Left renal pelvis (tissue), 4 donors: ENCODE measurements at regions not wholly inside any gene's neighbourhood (a gene's known extent, or its start where the extent isn't known, plus 50 kb on each side); places are given as distances from the start of the nearest gene placed in this dataset.

ENCODE experiments used
- DNase-seq, 4 donors: peaks; one replicate each; pipeline ENCODE4 v3.0.0-alpha.2; 2013; ENCODE audit warnings: low read depth in 4 of 4, low spot score in 3 of 4

DNA sequence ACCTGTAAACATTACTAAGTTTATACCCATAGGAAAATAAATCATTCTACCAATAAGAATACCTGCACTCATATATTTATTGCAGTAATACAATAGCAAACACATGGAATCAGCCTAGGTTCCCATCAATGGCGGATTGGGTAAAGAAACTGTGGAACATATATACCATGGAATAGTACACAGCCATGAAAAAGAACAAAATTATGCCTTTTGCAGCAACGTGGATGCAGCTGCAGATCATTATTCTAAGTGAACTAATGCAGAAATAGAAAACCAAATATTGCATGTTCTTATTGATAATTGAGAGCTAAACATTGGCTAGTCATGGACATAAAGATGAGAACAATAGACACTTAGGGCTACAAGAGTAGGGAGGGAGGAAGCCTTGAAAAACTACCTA is 667.4 kb upstream of the WWC1 start:
- no peak for DNase-seq

DNA sequence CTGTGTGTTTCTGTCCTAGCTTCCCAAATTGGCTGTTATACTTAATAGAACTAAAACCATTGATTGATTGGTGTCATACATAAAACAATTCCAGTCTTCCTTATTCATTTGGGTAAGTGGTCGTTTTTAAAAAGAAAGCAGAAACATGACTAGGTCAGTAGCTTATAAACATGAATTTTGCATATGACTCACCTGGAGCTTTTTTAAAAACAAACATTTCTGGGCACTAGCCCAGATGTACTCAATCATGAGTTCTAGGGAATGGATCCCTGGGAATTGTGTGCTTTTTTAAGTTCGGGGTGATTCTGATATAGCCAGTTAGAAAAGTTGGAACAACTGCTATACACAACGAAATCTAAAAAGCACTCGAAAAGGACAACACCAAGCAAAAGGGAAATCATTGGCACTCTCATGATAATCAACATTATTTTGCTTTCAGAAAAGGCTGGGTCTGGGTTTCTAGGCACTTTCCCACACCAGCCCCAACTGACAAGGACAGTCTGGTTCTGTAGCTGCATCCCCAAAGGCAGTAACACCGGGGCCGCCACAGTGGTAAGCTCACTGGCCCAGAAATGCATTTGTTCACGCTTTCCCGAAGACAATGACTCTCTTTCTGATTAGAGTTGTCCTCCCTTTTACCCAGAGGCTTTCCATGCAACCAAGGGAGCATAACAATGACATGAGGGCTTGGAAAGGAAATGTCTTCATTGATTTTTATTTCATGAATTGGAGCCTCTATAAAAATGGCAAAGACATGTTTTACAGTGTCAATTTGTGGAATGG is 664.9 kb upstream of the WWC1 start:
- no peak for DNase-seq

DNA sequence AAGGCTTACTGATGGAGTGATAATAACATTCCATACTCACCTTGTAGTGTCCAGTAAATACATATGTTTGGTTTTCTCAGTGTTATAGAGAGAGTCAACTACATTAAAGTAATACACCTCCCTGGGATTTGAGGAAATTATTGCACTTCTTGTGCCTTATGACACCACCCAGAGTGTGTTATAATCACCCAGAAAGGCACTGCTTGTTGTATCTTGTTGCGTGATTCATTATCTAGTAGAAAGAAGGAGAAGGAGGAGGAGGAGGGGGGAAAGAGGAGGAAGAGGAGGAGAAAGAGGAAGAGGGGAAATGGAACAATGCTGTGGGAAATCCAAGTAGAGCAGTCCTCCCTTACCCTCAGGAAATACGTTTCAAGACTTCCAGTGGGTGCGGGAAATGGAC is 661.8 kb upstream of the WWC1 start:
- DNase-seq, result no peak

DNA sequence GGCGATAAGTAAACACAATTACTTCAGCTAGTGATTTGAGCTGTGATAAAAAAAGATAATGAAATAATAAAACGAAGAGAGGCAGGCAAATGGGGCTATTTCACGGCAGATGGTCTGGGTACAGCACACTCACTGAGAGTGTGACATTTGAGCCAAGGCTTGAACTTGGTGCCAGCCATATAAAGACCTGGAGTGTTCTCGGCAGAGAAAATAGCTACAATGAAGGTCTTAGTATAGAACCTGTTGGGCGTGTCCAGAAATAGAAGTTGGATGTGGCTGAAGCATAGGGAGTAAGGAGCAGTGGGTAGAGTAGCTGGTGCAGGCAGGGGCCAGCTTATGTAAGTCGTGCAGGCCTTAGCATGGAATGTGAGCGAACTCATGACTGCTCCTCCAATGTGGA is 660.3 kb upstream of the WWC1 start:
- no peak for DNase-seq

DNA sequence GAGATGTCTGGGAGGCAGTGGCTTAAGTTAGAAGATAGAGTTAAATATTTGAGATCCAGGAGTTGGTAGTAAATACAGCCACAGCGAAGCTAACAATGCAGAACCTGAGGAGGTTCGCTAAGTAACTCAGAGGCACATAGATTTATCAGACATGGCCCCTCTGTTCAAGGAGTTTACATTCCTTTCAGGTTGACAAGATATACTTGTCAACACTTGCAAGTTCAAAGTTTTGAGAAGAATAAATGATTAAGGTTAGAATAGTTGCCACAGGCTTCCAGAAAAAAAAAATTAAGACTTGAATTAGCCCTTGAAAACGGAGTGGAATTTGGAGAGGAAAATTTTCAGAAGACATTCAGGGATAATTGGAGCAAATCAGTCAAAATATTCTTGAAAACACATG is 658.3 kb upstream of the WWC1 start:
- DNase-seq, result no peak

DNA sequence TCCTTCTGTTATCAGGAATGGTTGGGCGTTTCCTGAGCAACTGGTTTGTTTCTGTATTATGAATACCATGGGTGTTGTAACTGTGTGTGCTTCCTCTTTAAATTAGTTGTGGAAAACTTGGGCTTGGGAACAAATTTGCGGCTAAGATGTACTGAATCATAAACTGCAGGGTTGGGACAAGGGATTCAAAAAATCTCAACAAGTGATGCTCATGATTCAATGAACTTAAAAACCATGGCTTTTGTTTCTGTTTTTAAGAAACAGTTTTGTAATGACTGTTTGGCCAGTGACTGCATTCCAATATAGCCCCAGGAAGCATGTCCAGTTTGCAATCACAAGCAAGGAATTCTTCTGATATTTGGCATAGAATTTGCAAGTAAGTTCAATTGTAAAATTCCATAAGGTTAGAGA is 657.5 kb upstream of the WWC1 start:
- DNase-seq, result no peak

DNA sequence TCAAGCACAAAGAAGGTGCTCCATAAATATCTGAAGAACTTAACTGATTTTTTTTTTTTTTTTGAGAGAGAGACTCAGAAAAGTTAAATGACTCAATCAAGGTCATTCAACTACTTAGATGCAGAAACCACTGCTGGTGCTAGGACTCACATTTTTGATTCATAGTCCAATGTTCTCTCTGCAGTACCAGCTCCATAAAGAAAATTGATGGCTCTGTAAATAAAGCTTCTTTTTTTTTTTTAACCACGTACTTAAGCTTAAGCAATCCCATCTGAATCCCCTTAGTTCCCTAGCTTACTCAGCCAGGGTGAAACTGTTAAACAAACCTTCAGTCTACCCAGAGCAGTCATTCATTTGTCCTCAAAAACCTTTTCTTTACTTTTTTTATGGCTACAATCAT is 657.0 kb upstream of the WWC1 start:
- DNase-seq, result no peak

DNA sequence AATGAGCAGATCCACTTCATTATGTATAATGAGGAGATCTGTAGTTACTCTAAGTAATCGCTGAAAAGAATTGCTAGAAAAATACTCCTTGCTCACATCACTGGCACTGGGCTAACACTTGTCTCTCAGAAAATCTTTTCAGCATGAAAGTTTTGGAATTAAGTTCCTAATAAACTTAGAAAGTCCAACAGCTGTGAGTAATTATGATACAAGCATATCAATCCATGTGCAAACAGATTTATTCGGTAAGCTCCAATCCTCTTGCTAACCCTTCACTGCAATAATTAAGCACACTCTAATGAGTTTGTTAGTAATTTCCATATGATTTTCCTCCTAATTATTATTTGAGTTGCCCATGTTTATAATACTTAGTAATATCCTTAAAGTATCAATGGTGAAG is 652.6 kb upstream of the WWC1 start:
- no peak for DNase-seq

DNA sequence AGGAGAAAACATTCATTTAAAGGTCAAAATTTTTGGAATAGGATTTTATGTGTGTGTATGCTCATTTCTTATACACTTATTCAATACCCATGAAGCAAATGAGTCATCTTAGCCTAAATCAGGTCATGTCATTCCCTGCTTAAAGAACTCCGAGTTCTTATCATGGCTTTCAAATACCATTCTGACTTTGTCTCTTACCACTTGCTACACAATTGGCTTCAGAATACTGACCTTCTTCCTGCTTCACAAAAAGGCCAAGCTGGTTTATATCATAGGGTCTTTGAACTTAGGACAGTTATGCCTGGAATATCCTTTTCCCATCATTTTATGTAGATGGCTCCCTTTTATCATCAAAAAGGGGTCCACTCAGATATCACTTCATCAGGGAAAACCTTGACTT is 652.2 kb upstream of the WWC1 start:
- no peak for DNase-seq

DNA sequence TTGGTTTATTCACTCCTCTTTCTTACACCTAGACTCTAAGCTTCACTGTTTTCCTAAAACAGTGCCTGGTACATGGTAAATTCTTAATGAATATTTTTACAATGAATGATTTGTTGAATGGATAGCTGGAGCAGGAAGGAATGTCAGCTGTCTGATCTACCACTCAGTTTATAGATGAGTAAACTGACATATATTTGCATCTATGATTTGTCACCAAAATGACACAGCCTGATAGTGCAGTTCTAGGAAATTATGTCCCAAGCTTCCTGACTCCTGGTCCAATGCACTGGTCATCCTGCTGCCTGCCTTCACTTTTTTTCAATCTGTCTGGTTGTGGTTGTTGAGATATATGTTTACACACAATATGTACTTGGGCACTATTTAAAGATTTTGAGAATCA is 651.7 kb upstream of the WWC1 start:
- no peak for DNase-seq

DNA sequence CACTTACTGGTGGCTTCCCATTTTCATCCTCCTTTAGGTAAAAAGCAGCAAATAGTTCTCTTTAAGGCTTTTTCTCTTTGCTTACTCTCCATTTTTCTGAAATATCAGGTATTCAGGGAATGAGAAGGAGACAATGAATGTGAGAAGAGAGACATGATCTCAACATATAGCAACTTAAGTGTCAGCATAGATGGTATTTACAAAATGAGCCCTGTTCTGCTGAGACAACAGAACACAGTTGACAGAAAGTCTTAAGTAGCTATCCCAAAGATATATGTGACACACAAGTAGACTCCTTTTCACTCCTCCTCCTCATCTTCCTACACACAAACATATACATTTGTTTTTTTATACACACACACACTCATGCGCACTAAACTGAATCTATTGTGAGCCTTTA is 649.3 kb upstream of the WWC1 start:
- no peak for DNase-seq

DNA sequence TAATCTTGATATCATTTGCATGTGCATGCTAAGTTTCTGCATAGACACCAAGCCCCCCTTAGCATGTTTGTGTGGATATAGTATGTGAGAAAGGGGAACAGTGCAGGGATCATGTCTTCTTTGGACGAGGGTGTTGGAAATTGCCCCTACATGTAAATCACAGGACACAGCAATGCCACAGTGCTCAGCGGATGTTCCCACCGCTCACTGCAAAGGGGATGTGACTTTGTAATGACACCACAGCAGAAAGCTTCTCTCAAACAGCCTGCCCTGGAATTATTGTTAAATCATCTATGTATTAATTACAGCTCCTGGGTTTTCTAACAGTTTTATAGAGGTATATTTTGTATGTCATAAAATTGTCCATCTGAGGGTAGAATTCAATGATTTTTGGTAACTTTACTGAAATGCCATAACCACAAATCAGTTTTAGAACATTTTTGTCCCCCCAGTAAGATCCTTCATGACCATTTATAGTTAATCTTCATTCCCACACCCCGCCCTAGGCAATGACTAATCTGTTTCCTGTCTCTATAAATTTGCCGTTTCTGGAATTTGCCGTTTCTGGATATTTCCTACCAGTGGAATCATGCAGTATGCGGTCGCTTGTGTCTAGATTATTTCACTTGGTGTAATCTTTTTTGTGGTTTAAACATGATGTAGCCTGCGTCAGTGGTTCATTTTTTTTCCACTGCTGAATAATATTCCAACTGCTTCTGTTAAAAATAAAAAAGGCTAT is 648.5 kb upstream of the WWC1 start:
- no peak for DNase-seq

DNA sequence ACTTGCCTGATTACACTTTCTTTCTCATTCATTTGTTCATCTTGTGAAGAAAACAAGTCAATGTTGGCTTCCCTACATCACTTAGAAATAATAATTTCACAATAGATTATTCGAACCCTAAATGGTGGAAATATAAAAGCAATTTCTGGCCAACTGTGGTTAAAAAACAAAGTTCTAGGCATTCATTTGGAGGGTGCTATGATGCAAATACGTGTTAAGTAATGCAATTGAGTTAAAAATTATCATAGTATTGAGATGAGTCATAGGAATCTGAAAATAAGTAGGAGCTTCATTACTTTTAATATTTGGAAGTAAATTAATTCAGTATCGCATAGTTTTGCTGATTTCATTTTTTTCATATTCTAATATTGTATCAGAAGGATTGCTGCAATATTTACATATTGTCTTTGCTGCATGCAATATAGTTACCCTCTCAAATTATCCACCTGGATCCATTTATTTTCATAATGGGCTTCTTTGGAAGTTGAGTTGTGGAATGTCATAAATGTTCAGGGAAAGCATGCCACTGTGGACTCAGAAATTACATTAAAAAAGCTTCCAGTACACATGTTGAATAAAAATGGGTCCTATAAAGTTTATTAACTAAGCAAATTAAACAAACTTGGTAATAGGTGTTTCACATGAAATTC is 647.7 kb upstream of the WWC1 start:
- no peak for DNase-seq

DNA sequence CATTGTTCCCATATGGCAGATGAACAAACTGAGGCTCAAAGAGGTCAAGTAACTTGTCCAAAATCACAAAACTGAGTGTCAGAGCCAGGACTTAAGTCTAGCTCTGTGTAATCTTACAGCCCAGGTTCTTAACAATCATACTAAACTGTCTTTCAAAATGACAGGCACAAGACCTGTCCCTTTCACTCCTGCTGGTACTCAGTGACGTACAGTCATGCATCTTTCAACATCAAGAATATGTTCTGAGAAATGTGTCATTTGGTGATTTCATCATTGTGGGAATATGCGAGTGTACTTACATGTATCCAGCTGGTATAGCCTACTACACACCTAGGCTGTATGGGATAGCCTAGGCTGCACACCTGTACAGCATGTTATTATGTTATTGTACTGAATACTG is 646.8 kb upstream of the WWC1 start:
- no peak for DNase-seq

DNA sequence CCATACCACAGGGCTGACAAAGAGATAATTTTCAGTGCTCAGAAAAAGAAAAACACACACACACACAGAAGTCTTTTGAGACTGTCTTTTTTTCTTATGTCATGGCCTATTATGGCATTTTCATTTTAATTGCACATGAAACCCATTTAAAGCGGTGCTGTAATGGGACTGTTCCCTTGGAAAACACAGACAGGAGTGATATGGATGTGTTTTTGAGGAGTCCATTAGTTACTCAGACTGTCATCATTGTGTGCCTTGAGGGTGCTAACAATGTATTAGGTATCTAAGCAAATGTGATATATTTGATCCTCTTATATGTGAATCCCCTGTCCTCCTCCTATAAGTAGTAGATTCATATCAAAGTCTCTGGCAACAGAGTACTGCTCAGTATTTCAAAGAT is 642.0 kb upstream of the WWC1 start:
- no peak for DNase-seq

DNA sequence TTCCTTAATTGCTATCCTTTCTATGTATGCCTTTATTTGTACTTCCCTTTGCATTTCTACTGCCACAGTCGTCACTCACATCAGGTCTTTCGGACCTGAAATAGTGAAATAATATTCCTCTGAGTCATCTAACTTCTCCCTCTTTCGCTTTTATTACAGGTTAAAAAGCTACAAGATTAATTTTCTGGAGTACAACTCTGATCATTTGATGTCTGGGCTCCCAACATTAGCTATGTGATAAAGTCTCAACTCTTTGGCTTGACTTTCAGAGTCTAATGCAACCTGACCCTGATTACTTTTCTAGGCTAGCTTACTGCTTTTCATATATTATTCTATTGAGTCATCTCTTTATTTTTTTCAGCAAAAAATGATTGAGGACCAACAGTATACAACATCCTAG is 638.8 kb upstream of the WWC1 start:
- no peak for DNase-seq

DNA sequence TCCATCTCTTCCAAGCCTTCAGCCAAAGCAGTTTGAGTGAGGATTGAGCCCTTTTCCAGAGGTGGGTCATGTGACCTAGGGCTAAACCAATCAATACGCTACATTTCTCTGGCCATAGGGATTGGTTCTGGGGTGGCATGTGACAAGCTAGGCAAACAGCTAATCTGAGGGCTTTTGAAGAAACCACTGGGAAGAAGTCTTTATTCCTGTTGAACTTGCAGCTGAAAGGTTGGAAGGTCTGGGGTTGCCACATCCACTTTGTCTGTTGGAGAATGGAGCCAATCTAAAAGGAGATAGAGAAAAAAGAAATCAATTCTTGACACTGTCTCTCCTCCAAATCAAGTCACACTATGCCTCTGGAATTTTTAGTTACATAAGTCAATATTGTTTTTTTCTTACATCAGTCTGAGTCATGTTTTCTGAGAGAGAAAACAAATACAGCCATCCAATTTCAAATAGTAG is 637.8 kb upstream of the WWC1 start:
- no peak for DNase-seq

DNA sequence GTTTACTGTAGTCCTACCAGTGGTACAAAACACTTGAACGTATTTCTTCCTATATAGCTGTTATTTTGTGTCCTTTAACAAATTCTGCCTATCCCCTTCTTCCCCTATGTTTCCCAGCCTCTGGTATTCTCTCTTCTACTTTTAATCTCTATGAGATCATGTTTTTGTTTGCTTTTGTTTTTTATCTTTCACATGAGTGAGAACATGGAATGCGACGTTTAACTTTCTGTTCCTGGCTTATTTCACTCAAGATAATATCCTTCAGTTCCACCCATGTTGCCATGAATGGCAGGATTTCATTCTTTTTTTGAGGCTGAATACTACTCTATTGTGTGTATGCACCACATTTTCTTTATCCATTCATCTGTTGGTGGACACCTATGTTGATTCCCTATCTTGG is 634.4 kb upstream of the WWC1 start:
- DNase-seq, result no peak

DNA sequence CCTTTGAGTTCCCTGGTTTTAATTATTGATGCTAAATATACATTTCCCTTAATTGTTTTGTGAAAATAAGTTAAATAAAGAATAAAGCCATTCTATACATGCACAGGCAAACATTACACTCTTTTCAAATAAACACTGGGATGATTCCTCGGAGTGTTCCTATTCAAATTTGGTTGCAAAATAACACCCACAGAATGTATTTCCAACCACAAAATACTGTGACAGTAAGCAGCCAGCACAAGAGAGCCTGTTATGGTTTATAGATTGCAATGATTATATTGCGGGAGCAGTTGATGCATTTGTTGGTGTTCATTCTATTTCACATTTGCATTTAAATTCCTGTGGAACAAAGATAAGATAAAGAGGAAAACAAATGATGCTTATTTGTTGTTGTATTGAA is 632.6 kb upstream of the WWC1 start:
- DNase-seq, result no peak

DNA sequence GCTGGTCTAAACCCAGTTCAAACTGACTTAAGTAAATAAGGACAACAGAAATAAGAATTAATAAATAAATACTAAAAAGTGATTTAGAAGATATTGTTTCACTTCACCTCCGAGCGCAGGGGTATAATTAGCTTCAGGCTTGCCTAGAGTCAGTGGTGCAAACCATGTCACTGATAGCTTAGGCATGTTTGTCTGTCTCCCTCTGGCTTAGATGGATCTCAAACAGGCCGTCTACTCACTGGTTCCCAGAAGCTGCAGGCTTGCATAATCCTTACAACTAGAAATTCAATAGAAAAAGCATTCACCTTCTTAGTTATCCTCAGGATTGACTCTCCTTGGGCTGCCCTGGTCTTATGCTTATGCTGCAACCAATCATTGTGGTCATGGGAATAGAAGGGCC is 629.8 kb upstream of the WWC1 start:
- no peak for DNase-seq

DNA sequence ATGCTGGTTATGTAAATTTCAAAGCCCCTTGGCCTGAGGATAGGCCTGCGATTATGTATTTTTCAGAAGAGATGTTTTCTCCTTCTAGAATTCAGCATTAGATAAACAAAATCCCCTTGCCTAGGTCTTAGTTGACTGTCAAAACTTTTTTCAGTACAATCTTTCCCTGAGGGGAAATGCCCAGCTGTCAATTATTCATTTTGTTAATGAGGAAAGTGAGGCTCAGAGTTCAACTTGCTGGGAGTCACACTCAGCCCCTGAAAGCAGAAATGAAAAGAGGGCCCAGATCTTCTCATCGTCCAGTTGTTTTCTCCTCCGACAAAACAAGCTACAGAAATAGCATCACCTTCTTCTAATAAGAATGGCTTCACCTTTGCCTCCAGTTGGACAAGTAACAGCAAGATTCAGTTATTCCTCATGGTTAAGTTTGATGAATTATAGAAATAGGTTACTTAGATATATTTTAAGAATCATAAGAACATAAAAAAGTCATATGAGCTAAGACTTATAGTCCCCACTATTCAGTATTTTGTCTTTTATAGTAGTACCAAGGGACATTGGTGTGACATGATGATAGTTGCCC is 627.1 kb upstream of the WWC1 start:
- no peak for DNase-seq
